H9 (cell line): ENCODE measurements at regions not wholly inside any gene's neighbourhood (a gene's known extent, or its start where the extent isn't known, plus 50 kb on each side); places are given as distances from the start of the nearest gene placed in this dataset.

Experiments used
- DNase-seq: peaks from one replicate; pipeline ENCODE4 v3.0.0-alpha.2; 2017
- H2AFZ ChIP-seq: one replicate; pipeline ENCODE4 v1.6.1; 2013; ENCODE audit warnings: mild to moderate bottlenecking, low read length, control low read depth, moderate library complexity
- H2AK5ac ChIP-seq: 2 replicates; pipeline ENCODE4 v1.6.1; 2013; ENCODE audit warnings: low read length, control low read depth, mixed read lengths; ENCODE audit not compliant: insufficient read length
- H2BK120ac ChIP-seq: one replicate; pipeline ENCODE4 v1.6.1; 2013; ENCODE audit warnings: low read depth, mild to moderate bottlenecking, low read length, control low read depth, inconsistent platforms; ENCODE audit not compliant: poor library complexity, severe bottlenecking
- H2BK12ac ChIP-seq: 2 replicates; pipeline ENCODE4 v1.6.1; 2013; ENCODE audit warnings: low read length, control low read depth, mixed read lengths, low read depth; ENCODE audit not compliant: insufficient read length
- H2BK15ac ChIP-seq: 2 replicates; pipeline ENCODE4 v1.6.1; 2013; ENCODE audit warnings: low read depth, low read length, control low read depth
- H2BK20ac ChIP-seq: one replicate; pipeline ENCODE4 v1.6.1; 2013; ENCODE audit warnings: low read depth, mild to moderate bottlenecking, low read length, control low read depth, inconsistent platforms; ENCODE audit not compliant: poor library complexity, severe bottlenecking
- H2BK5ac ChIP-seq: 2 replicates; pipeline ENCODE4 v1.6.1; 2013; ENCODE audit warnings: low read length, control low read depth, mixed read lengths; ENCODE audit not compliant: insufficient read length
- H3K14ac ChIP-seq: 2 replicates; pipeline ENCODE4 v1.6.1; 2013; ENCODE audit warnings: low read length, control low read depth; ENCODE audit not compliant: insufficient read depth
- H3K18ac ChIP-seq: 2 replicates; pipeline ENCODE4 v1.6.1; 2013; ENCODE audit warnings: low read depth, mild to moderate bottlenecking, mixed read lengths, low read length, control low read depth; ENCODE audit not compliant: insufficient read length
- H3K23ac ChIP-seq: 2 replicates; pipeline ENCODE4 v1.6.1; 2013; ENCODE audit warnings: low read length, control low read depth, mixed read lengths, low read depth; ENCODE audit not compliant: insufficient read length
- H3K23me2 ChIP-seq: 2 replicates; pipeline ENCODE4 v1.6.1; 2013; ENCODE audit warnings: low read depth, mild to moderate bottlenecking, mixed read lengths, low read length, control low read depth; ENCODE audit not compliant: insufficient read length, poor library complexity, severe bottlenecking
- H3K27ac ChIP-seq: 2 replicates; pipeline ENCODE4 v1.5.1; 2013; ENCODE audit warnings: low read length, control low read depth, mixed read lengths, low read depth; ENCODE audit not compliant: insufficient read length
- H3K27me3 ChIP-seq: 2 replicates; pipeline ENCODE4 v1.6.1; 2013; ENCODE audit warnings: low read length, control low read depth, inconsistent platforms; ENCODE audit not compliant: insufficient read depth
- H3K4ac ChIP-seq: 2 replicates; pipeline ENCODE4 v1.6.1; 2013; ENCODE audit warnings: low read depth, mild to moderate bottlenecking, control low read depth, inconsistent platforms, low read length, moderate library complexity
- H3K4me1 ChIP-seq: 2 replicates; pipeline ENCODE4 v1.6.1; 2013; ENCODE audit warnings: low read length, control low read depth, inconsistent platforms; ENCODE audit not compliant: insufficient read depth
- H3K4me2 ChIP-seq: 2 replicates; pipeline ENCODE4 v1.6.1; 2013; ENCODE audit warnings: low read length, control low read depth, mixed read lengths; ENCODE audit not compliant: insufficient read length, insufficient read depth
- H3K56ac ChIP-seq: 2 replicates; pipeline ENCODE4 v1.6.1; 2013; ENCODE audit warnings: low read depth, mild to moderate bottlenecking, mixed read lengths, low read length, control low read depth; ENCODE audit not compliant: insufficient read length
- H3K79me1 ChIP-seq: 2 replicates; pipeline ENCODE4 v1.6.1; 2013; ENCODE audit warnings: low read depth, mild to moderate bottlenecking, moderate library complexity, low read length, control low read depth, inconsistent platforms; ENCODE audit not compliant: insufficient read depth, poor library complexity, severe bottlenecking
- H3K79me2 ChIP-seq: 2 replicates; pipeline ENCODE4 v1.6.1; 2013; ENCODE audit warnings: low read length, control low read depth, inconsistent platforms; ENCODE audit not compliant: insufficient read depth
- H3K9ac ChIP-seq: 2 replicates; pipeline ENCODE4 v1.6.1; 2013; ENCODE audit warnings: low read length, control low read depth, mixed read lengths; ENCODE audit not compliant: insufficient read length; ENCODE audit errors: extremely low read depth
- H3K9me3 ChIP-seq: one replicate; pipeline ENCODE4 v1.6.1; 2013; ENCODE audit warnings: low read depth, low read length, inconsistent platforms; ENCODE audit not compliant: control insufficient read depth
- H3T11ph ChIP-seq: one replicate; pipeline ENCODE4 v1.6.1; 2013; ENCODE audit warnings: mild to moderate bottlenecking, low read length, control low read depth, inconsistent platforms
- H4K20me1 ChIP-seq: one replicate; pipeline ENCODE4 v1.6.1; 2013; ENCODE audit not compliant: control insufficient read depth, insufficient read length, insufficient read depth
- H4K5ac ChIP-seq: 2 replicates; pipeline ENCODE4 v1.6.1; 2013; ENCODE audit warnings: low read depth, mild to moderate bottlenecking, mixed read lengths, low read length, control low read depth; ENCODE audit not compliant: insufficient read length
- H4K8ac ChIP-seq: replicated peaks from 2 replicates; pipeline ENCODE4 v1.6.1; 2013; ENCODE audit warnings: low read length, control low read depth, mixed read lengths, low read depth; ENCODE audit not compliant: insufficient read length
- H4K91ac ChIP-seq: 2 replicates; pipeline ENCODE4 v1.6.1; 2013; ENCODE audit warnings: low read depth, mild to moderate bottlenecking, moderate library complexity, mixed read lengths, low read length, control low read depth; ENCODE audit not compliant: insufficient read length
- H3K27ac Mint-ChIP-seq, 3 experiments: 2 replicates in 2 of 3; 3 replicates in 1 of 3; pipeline ENCODE4 v1.8.0; 2020 to 2021; ENCODE audit warnings: mixed read lengths in 3 of 3, mild to moderate bottlenecking in 1 of 3, moderate library complexity in 1 of 3
- H3K27me3 Mint-ChIP-seq: 2 replicates; pipeline ENCODE4 v1.8.0; 2021; ENCODE audit warnings: low read depth, mild to moderate bottlenecking, moderate library complexity, mixed read lengths
- H3K36me3 Mint-ChIP-seq, 3 experiments: 2 replicates in 2 of 3; 3 replicates in 1 of 3; pipeline ENCODE4 v1.8.0; 2020 to 2021; ENCODE audit warnings: low read depth in 3 of 3, mixed read lengths in 3 of 3; ENCODE audit not compliant: insufficient read depth in 1 of 3
- H3K4me1 Mint-ChIP-seq, 2 experiments: 2 replicates each; pipeline ENCODE4 v1.8.0; 2020; ENCODE audit warnings: mixed read lengths in 2 of 2
- H3K4me3 Mint-ChIP-seq, 2 experiments: 2 replicates in 1 of 2; 3 replicates in 1 of 2; pipeline ENCODE4 v1.8.0; 2020 to 2021; ENCODE audit warnings: mild to moderate bottlenecking in 2 of 2, mixed read lengths in 2 of 2, moderate library complexity in 1 of 2
- H3K9me3 Mint-ChIP-seq, 2 experiments: 2 replicates in 1 of 2; 3 replicates in 1 of 2; pipeline ENCODE4 v1.8.0; 2020; ENCODE audit warnings: mild to moderate bottlenecking in 2 of 2, mixed read lengths in 2 of 2, moderate library complexity in 1 of 2
- CTCF ChIP-seq: fragments of 200-600 bp; sonication (generic); conservative IDR thresholded peaks from 3 replicates; pipeline ENCODE4 v1.8.0; 2021; ENCODE audit warnings: antibody characterized with exemption, mild to moderate bottlenecking
- WGBS: extraction: QIAGEN DNeasy Blood & Tissue Kit; methylation state at CpG from one replicate; pipeline ENCODE4 v1.1.7; 2013; ENCODE audit warnings: missing lambda C conversion rate, low lambda C conversion rate, mixed read lengths; ENCODE audit not compliant: insufficient read length; ENCODE audit errors: extremely low coverage; 5-methylcytosine and 5-hydroxymethylcytosine counted together

- Histone ChIP-seq H3K14ac (no peak overlapping the region), H2AK5ac (no peak overlapping the region), H4K8ac (no peak overlapping the region), H4K91ac (no peak overlapping the region), H3K4me1 (no peaks in the 10 kb centered on the region), H3K56ac (no peak overlapping the region), H2BK120ac (no peak overlapping the region), H2BK15ac (no peak overlapping the region), H3K9me3 (no peaks in the 10 kb centered on the region), H2BK5ac (no peak overlapping the region), H3K9ac (no peak overlapping the region), H3K23ac (no peak overlapping the region), H3K79me2 (no peaks in the 10 kb centered on the region), H3T11ph (no peak overlapping the region), H2BK20ac (no peak overlapping the region), H3K27ac (no peak overlapping the region), H2AFZ (no peak overlapping the region), H3K23me2 (no peaks in the 10 kb centered on the region), H3K4ac (no peak overlapping the region), H3K27me3 (no peaks in the 10 kb centered on the region), H3K18ac (no peak overlapping the region), H4K20me1 (no peaks in the 10 kb centered on the region), H3K79me1 (no peaks in the 10 kb centered on the region), H4K5ac (no peak overlapping the region), H2BK12ac (no peak overlapping the region), H3K4me2 (no peak overlapping the region)
- H3K27ac Mint-ChIP-seq = no peak overlapping the region
- no CpG with 5 or more reads among the region's 1 CpG for WGBS
- no peak for TF ChIP-seq CTCF
- no peaks in the 10 kb centered on the region for H3K36me3 Mint-ChIP-seq
- H3K4me3 Mint-ChIP-seq = no peak overlapping the region
- DNase-seq = no peak
- H3K9me3 Mint-ChIP-seq = no peaks in the 10 kb centered on the region; a peak in 1 of 5 replicates
- peaks cover 10 to 14% of the 10 kb centered on the region in 2 experiments; a peak in 3 of 4 replicates for H3K4me1 Mint-ChIP-seq
- H3K27me3 Mint-ChIP-seq = no peaks in the 10 kb centered on the region
These were observed 71.1 kb downstream of the OSR1 start for GRCh38 chr2:19287324-19287723.
